Breast epithelium (tissue), 4 donors: ENCODE measurements at regions not wholly inside any gene's neighbourhood (a gene's known extent, or its start where the extent isn't known, plus 50 kb on each side); places are given as distances from the start of the nearest gene placed in this dataset.

Source experiments
- DNase-seq, 2 donors: peaks; one replicate each; pipeline ENCODE4 v3.0.0-alpha.2; 2019; ENCODE audit warnings: low spot score in 2 of 2
- H3K27ac ChIP-seq, 2 donors: fragments of 200-600 bp; sonication (generic) in 1 of 2; one replicate each; pipeline ENCODE4 v1.5.1; 2016 to 2019; ENCODE audit warnings: mild to moderate bottlenecking in 1 of 2
- H3K27me3 ChIP-seq, 2 donors: fragments of 200-600 bp; sonication (generic) in 1 of 2; one replicate each; pipeline versions ENCODE4 v1.5.1 to v1.6.0; 2017 to 2019; ENCODE audit warnings: control low read depth in 1 of 2, mild to moderate bottlenecking in 1 of 2
- H3K36me3 ChIP-seq: fragments of 200-600 bp; one replicate; pipeline ENCODE4 v1.5.1; 2019
- H3K4me1 ChIP-seq, 2 donors: fragments of 200-600 bp; sonication (generic); one replicate each; pipeline ENCODE4 v1.5.1; 2016 to 2019; ENCODE audit warnings: control low read depth in 1 of 2
- H3K4me3 ChIP-seq, 3 donors: fragments of 200-600 bp; sonication (generic); 1 replicate in 2 of 3; 2 replicates in 1 of 3; pipeline ENCODE4 v1.5.1; 2016 to 2019; ENCODE audit warnings: mild to moderate bottlenecking in 3 of 3, moderate library complexity in 2 of 3
- H3K9me3 ChIP-seq, 2 donors: fragments of 200-600 bp; sonication (generic) in 1 of 2; one replicate each; pipeline ENCODE4 v1.5.1; 2016 to 2019; ENCODE audit warnings: control low read depth in 1 of 2
- CTCF ChIP-seq, 3 donors: fragments of 450-650 bp; IDR thresholded peaks; one replicate each; pipeline ENCODE4 v1.5.1; 2016 to 2017; ENCODE audit warnings: antibody characterized with exemption in 3 of 3, mild to moderate bottlenecking in 3 of 3, moderate library complexity in 3 of 3
- POLR2A ChIP-seq: fragments of 450-650 bp; IDR thresholded peaks from one replicate; pipeline ENCODE4 v1.6.1; 2016; ENCODE audit warnings: antibody characterized with exemption, mild to moderate bottlenecking, moderate library complexity
- POLR2AphosphoS5 ChIP-seq, 3 donors: sonication (generic); formaldehyde crosslinking; IDR thresholded peaks; one replicate each; pipeline ENCODE4 v1.6.1; 2017; ENCODE audit warnings: antibody characterized with exemption in 3 of 3
- intact Hi-C: fragments of 100-400 bp; cut with DNase I; formaldehyde crosslinking; loops from one replicate; pipeline ENCODE4 v1.15.1; 2023; ENCODE audit warnings: low total_unique reads

GRCh38 chr6:19333936-19334335, 503.2 kb upstream of the ID4 start:
- H3K36me3 ChIP-seq, result no peaks in the 10 kb centered on the region
- no peaks in the 10 kb centered on the region for H3K9me3 ChIP-seq
- no peak for TF ChIP-seq POLR2A
- TF ChIP-seq CTCF (IDR thresholded peaks at IDR 0.05), result no peak
- TF ChIP-seq POLR2AphosphoS5 (IDR thresholded peaks at IDR 0.05), result no peak
- H3K27me3 ChIP-seq, result no peaks in the 10 kb centered on the region
- intact Hi-C loops, result no loop called here
- H3K4me3 ChIP-seq, result no peak overlapping the region
- H3K27ac ChIP-seq, result no peak overlapping the region
- H3K4me1 ChIP-seq, result no peaks in the 10 kb centered on the region
- DNase-seq, result no peak

- no peak for DNase-seq
- no peak overlapping the region for H3K27ac ChIP-seq
- TF ChIP-seq CTCF (IDR thresholded peaks at IDR 0.05) (no peak), POLR2A (no peak), POLR2AphosphoS5 (IDR thresholded peaks at IDR 0.05) (no peak)
- intact Hi-C loops, result no loop called here
- H3K4me1 ChIP-seq, result no peaks in the 10 kb centered on the region
- H3K27me3 ChIP-seq, result no peaks in the 10 kb centered on the region
- no peak overlapping the region for H3K4me3 ChIP-seq
- no peaks in the 10 kb centered on the region for H3K9me3 ChIP-seq
- no peaks in the 10 kb centered on the region for H3K36me3 ChIP-seq
Observed at GRCh38 chr6:19336579-19336978, 500.6 kb upstream of the ID4 start.

- Histone ChIP-seq H3K36me3 (no peaks in the 10 kb centered on the region), H3K27me3 (no peaks in the 10 kb centered on the region), H3K9me3 (no peaks in the 10 kb centered on the region), H3K4me1 (no peaks in the 10 kb centered on the region), H3K4me3 (no peak overlapping the region), H3K27ac (no peak overlapping the region)
- TF ChIP-seq POLR2A (no peak), POLR2AphosphoS5 (IDR thresholded peaks at IDR 0.05) (no peak), CTCF (IDR thresholded peaks at IDR 0.05) (no peak)
- DNase-seq, result no peak
- intact Hi-C loops, result no loop called here
Observed at GRCh38 chr6:19337101-19337500, 500.1 kb upstream of the ID4 start.

- Histone ChIP-seq H3K27ac (no peak overlapping the region), H3K27me3 (no peaks in the 10 kb centered on the region), H3K36me3 (no peaks in the 10 kb centered on the region), H3K9me3 (no peaks in the 10 kb centered on the region), H3K4me3 (no peak overlapping the region), H3K4me1 (no peaks in the 10 kb centered on the region)
- DNase-seq, result no peak
- TF ChIP-seq CTCF (IDR thresholded peaks at IDR 0.05) (no peak), POLR2AphosphoS5 (IDR thresholded peaks at IDR 0.05) (no peak), POLR2A (no peak)
- intact Hi-C loops, result no loop called here
Observed at GRCh38 chr6:19342616-19343015, 494.6 kb upstream of the ID4 start.

- Histone ChIP-seq H3K9me3 (no peaks in the 10 kb centered on the region), H3K4me3 (no peak overlapping the region), H3K4me1 (no peaks in the 10 kb centered on the region), H3K27me3 (no peaks in the 10 kb centered on the region), H3K36me3 (no peaks in the 10 kb centered on the region), H3K27ac (no peak overlapping the region)
- intact Hi-C loops, result no loop called here
- TF ChIP-seq POLR2A (no peak), POLR2AphosphoS5 (IDR thresholded peaks at IDR 0.05) (no peak), CTCF (IDR thresholded peaks at IDR 0.05) (no peak)
- no peak for DNase-seq
Observed at GRCh38 chr6:19349429-19349828, 487.7 kb upstream of the ID4 start.
